Left cardiac atrium (tissue), 4 donors: ENCODE measurements at regions not wholly inside any gene's neighbourhood (a gene's known extent, or its start where the extent isn't known, plus 50 kb on each side); places are given as distances from the start of the nearest gene placed in this dataset.
A peak's percentile ranks its signal among the peaks of the same experiment; 100 is the strongest.

Experiments
- ATAC-seq, 2 donors: fragments of 200-7000 bp; cut with Tn5 transposase; one replicate each; pipeline ENCODE4 v1.9.1; 2020; ENCODE audit warnings: mild to moderate bottlenecking in 2 of 2, moderate library complexity in 2 of 2
- DNase-seq: peaks from one replicate; pipeline ENCODE4 v3.0.0-alpha.2; 2020
- intact Hi-C, 2 donors: fragments of 100-400 bp; cut with DNase I; formaldehyde crosslinking; loops; one replicate each; pipeline versions ENCODE4 v1.14.1 to v1.15.1; 2022 to 2023
- donor health status: DM: no; HTN: yes; CAD: no.
- donor health status: DM: no; HTN: yes; CAD: no; lungs with severe emphysema.
- donor health status: DM: yes; HTN: yes; CAD: no.
- donor health status: Dilated cardiomyopathy.

GRCh38 chr1:56331207-56331891 lies 248.0 kb downstream of the PLPP3 start:
- no peak for ATAC-seq
- DNase-seq, result no peak
- intact Hi-C loops, result no loop called here

GRCh38 chr1:56330391-56331026 lies 248.9 kb downstream of the PLPP3 start:
- intact Hi-C loops, result no loop called here
- ATAC-seq, result peak in 1 of 2 donors; percentile 58
- DNase-seq, result no peak

GRCh38 chr1:56329970-56330369 lies 249.4 kb downstream of the PLPP3 start:
- ATAC-seq, result no peak
- DNase-seq, result no peak
- intact Hi-C loops, result no loop called here

- DNase-seq (no peak), ATAC-seq (no peak)
- intact Hi-C loops, result no loop called here
Observed at GRCh38 chr1:56327195-56327594, 252.2 kb downstream of the PLPP3 start.

GRCh38 chr1:56326056-56326455 lies 253.3 kb downstream of the PLPP3 start:
- intact Hi-C loops, result no loop called here
- ATAC-seq (no peak), DNase-seq (no peak)

GRCh38 chr1:56324504-56324903 lies 254.9 kb downstream of the PLPP3 start:
- DNase-seq, result no peak
- ATAC-seq, result no peak
- intact Hi-C loops, result no loop called here

- no peak for ATAC-seq
- intact Hi-C loops, result no loop called here
- no peak for DNase-seq
Observed at GRCh38 chr1:56322211-56322610, 257.2 kb downstream of the PLPP3 start.

GRCh38 chr1:56321150-56321490 lies 258.2 kb downstream of the PLPP3 start:
- DNase-seq, result no peak
- ATAC-seq, result peak in 1 of 2 donors; percentile 9
- intact Hi-C loops, result no loop called here

- ATAC-seq (peak; percentile 38 to 65), DNase-seq (no peak)
- intact Hi-C loops, result no loop called here
Observed at GRCh38 chr1:56320464-56321149, 258.8 kb downstream of the PLPP3 start.

GRCh38 chr1:56317722-56318121 lies 261.6 kb downstream of the PLPP3 start:
- intact Hi-C loops, result no loop called here
- DNase-seq (no peak), ATAC-seq (no peak)

- no peak for DNase-seq
- ATAC-seq, result no peak
- intact Hi-C loops, result no loop called here
Observed at GRCh38 chr1:56315293-56315942, 263.9 kb downstream of the PLPP3 start.

GRCh38 chr1:56313560-56313959 lies 265.8 kb downstream of the PLPP3 start:
- intact Hi-C loops, result no loop called here
- no peak for ATAC-seq

GRCh38 chr1:56311766-56312165 lies 267.6 kb downstream of the PLPP3 start:
- DNase-seq (no peak), ATAC-seq (no peak)
- intact Hi-C loops, result no loop called here

More at GRCh38 chr1:56313560-56313959, 265.8 kb downstream of the PLPP3 start:
- DNase-seq, result no peak

- ATAC-seq (no peak), DNase-seq (no peak)
- intact Hi-C loops, result no loop called here
Observed at GRCh38 chr1:56310945-56311344, 268.4 kb downstream of the PLPP3 start.

- ATAC-seq (no peak), DNase-seq (no peak)
- intact Hi-C loops, result no loop called here
Observed at GRCh38 chr1:56309065-56309464, 270.3 kb downstream of the PLPP3 start.

- intact Hi-C loops, result no loop called here
- DNase-seq (no peak), ATAC-seq (peak; percentile 81 to 84)
Observed at GRCh38 chr1:56304975-56305374, 274.4 kb downstream of the PLPP3 start.

GRCh38 chr1:56303805-56304204 lies 275.6 kb downstream of the PLPP3 start:
- intact Hi-C loops, result no loop called here
- ATAC-seq (no peak), DNase-seq (no peak)

- ATAC-seq (peak in 1 of 2 donors; percentile 59), DNase-seq (no peak)
- intact Hi-C loops, result no loop called here
Observed at GRCh38 chr1:56302878-56303277, 276.5 kb downstream of the PLPP3 start.

GRCh38 chr1:56301791-56302190 lies 277.6 kb downstream of the PLPP3 start:
- no peak for DNase-seq
- intact Hi-C loops, result no loop called here
- ATAC-seq, result peak in 1 of 2 donors; percentile 52

- ATAC-seq (no peak), DNase-seq (no peak)
- intact Hi-C loops, result no loop called here
Observed at GRCh38 chr1:56300836-56301235, 278.5 kb downstream of the PLPP3 start.
